Skeletal muscle satellite cell (primary cell): ENCODE measurements at regions not wholly inside any gene's neighbourhood (a gene's known extent, or its start where the extent isn't known, plus 50 kb on each side); places are given as distances from the start of the nearest gene placed in this dataset.

Experiments
- H3K27me3 ChIP-seq: 2 replicates; pipeline ENCODE4 v1.7.0; 2013; ENCODE audit warnings: low read length; ENCODE audit not compliant: control insufficient read depth, insufficient read depth
- H3K36me3 ChIP-seq: 2 replicates; pipeline ENCODE4 v1.7.0; 2013; ENCODE audit warnings: mild to moderate bottlenecking, control low read depth, low read length; ENCODE audit not compliant: insufficient read depth
- H3K4me1 ChIP-seq: 2 replicates; pipeline ENCODE4 v1.7.0; 2013; ENCODE audit warnings: low read length; ENCODE audit not compliant: control insufficient read depth, insufficient read depth
- H3K4me2 ChIP-seq: 2 replicates; pipeline ENCODE4 v1.7.0; 2013; ENCODE audit warnings: mild to moderate bottlenecking, low read length
- H3K4me3 ChIP-seq: 2 replicates; pipeline ENCODE4 v1.7.0; 2013; ENCODE audit warnings: low read length
- H3K9ac ChIP-seq: 2 replicates; pipeline ENCODE4 v1.7.0; 2013; ENCODE audit warnings: mild to moderate bottlenecking, low read depth, low read length, moderate library complexity
- H3K9me3 ChIP-seq: replicated peaks from 2 replicates; pipeline ENCODE4 v1.7.0; 2013; ENCODE audit warnings: mild to moderate bottlenecking, control low read depth, low read length

- H3K27me3 ChIP-seq = peaks cover 6% of the 10 kb centered on the region
- no peaks in the 10 kb centered on the region for H3K36me3 ChIP-seq
- H3K4me1 ChIP-seq = peaks cover under 1% of the 10 kb centered on the region
- no peak overlapping the region for H3K4me2 ChIP-seq
- no peak overlapping the region for H3K4me3 ChIP-seq
- H3K9me3 ChIP-seq = no peaks in the 10 kb centered on the region
- H3K9ac ChIP-seq = no peak overlapping the region
These were observed 155.5 kb downstream of the ESM1 start for GRCh38 chr5:54829676-54830535.

- Histone ChIP-seq H3K36me3 (no peaks in the 10 kb centered on the region), H3K4me3 (no peak overlapping the region), H3K4me2 (no peak overlapping the region), H3K9me3 (no peaks in the 10 kb centered on the region), H3K27me3 (peaks cover 6% of the 10 kb centered on the region), H3K9ac (no peak overlapping the region), H3K4me1 (peaks cover 3% of the 10 kb centered on the region)
These were observed 156.3 kb downstream of the ESM1 start for GRCh38 chr5:54829102-54829501.

- Histone ChIP-seq H3K36me3 (no peaks in the 10 kb centered on the region), H3K4me3 (no peak overlapping the region), H3K9me3 (no peaks in the 10 kb centered on the region), H3K27me3 (peaks cover 6% of the 10 kb centered on the region), H3K9ac (no peak overlapping the region), H3K4me1 (peaks cover 11% of the 10 kb centered on the region), H3K4me2 (no peak overlapping the region)
These were observed 157.2 kb downstream of the ESM1 start for GRCh38 chr5:54828151-54828550.

- peaks cover 22% of the 10 kb centered on the region for H3K4me1 ChIP-seq
- no peak overlapping the region for H3K9ac ChIP-seq
- no peaks in the 10 kb centered on the region for H3K27me3 ChIP-seq
- no peak overlapping the region for H3K4me2 ChIP-seq
- no peaks in the 10 kb centered on the region for H3K36me3 ChIP-seq
- H3K4me3 ChIP-seq = no peak overlapping the region
- H3K9me3 ChIP-seq = no peaks in the 10 kb centered on the region
These were observed 160.4 kb downstream of the ESM1 start for GRCh38 chr5:54825005-54825404.

- Histone ChIP-seq H3K4me3 (no peak overlapping the region), H3K36me3 (no peaks in the 10 kb centered on the region), H3K9me3 (no peaks in the 10 kb centered on the region)
These were observed 162.4 kb downstream of the ESM1 start for GRCh38 chr5:54823006-54823405.

GRCh38 chr5:54822324-54822687 is 163.1 kb downstream of the ESM1 start:
- Histone ChIP-seq H3K4me1 (peaks cover 22% of the 10 kb centered on the region), H3K4me3 (no peak overlapping the region), H3K36me3 (no peaks in the 10 kb centered on the region), H3K27me3 (no peaks in the 10 kb centered on the region), H3K4me2 (no peak overlapping the region), H3K9ac (no peak overlapping the region), H3K9me3 (no peaks in the 10 kb centered on the region)

More at GRCh38 chr5:54823006-54823405, 162.4 kb downstream of the ESM1 start:
- no peak overlapping the region for H3K4me2 ChIP-seq
- peaks cover 22% of the 10 kb centered on the region for H3K4me1 ChIP-seq
- H3K27me3 ChIP-seq = no peaks in the 10 kb centered on the region
- no peak overlapping the region for H3K9ac ChIP-seq

GRCh38 chr5:54821445-54822323 is 163.7 kb downstream of the ESM1 start:
- no peaks in the 10 kb centered on the region for H3K36me3 ChIP-seq
- peaks cover 22% of the 10 kb centered on the region for H3K4me1 ChIP-seq
- no peak overlapping the region for H3K4me3 ChIP-seq
- H3K27me3 ChIP-seq = no peaks in the 10 kb centered on the region
- no peak overlapping the region for H3K9ac ChIP-seq
- H3K4me2 ChIP-seq = no peak overlapping the region
- no peaks in the 10 kb centered on the region for H3K9me3 ChIP-seq

GRCh38 chr5:54820346-54821134 is 164.9 kb downstream of the ESM1 start:
- no peak overlapping the region for H3K4me3 ChIP-seq
- H3K9me3 ChIP-seq = no peaks in the 10 kb centered on the region
- no peak overlapping the region for H3K4me2 ChIP-seq
- peaks cover 22% of the 10 kb centered on the region for H3K4me1 ChIP-seq
- no peaks in the 10 kb centered on the region for H3K36me3 ChIP-seq
- no peaks in the 10 kb centered on the region for H3K27me3 ChIP-seq
- no peak overlapping the region for H3K9ac ChIP-seq

- H3K4me1 ChIP-seq = peaks cover 6% of the 10 kb centered on the region
- H3K27me3 ChIP-seq = no peaks in the 10 kb centered on the region
- no peak overlapping the region for H3K9ac ChIP-seq
- H3K4me2 ChIP-seq = no peak overlapping the region
- no peaks in the 10 kb centered on the region for H3K9me3 ChIP-seq
- H3K4me3 ChIP-seq = no peak overlapping the region
- H3K36me3 ChIP-seq = no peaks in the 10 kb centered on the region
These were observed 178.0 kb downstream of the ESM1 start for GRCh38 chr5:54807421-54807820.

- peaks cover 6% of the 10 kb centered on the region for H3K4me1 ChIP-seq
- no peaks in the 10 kb centered on the region for H3K36me3 ChIP-seq
- H3K4me2 ChIP-seq = no peak overlapping the region
- no peaks in the 10 kb centered on the region for H3K27me3 ChIP-seq
- H3K9me3 ChIP-seq = no peaks in the 10 kb centered on the region
- H3K4me3 ChIP-seq = no peak overlapping the region
- no peak overlapping the region for H3K9ac ChIP-seq
These were observed 180.9 kb downstream of the ESM1 start for GRCh38 chr5:54804521-54804920.

GRCh38 chr5:54804086-54804485 is 181.3 kb downstream of the ESM1 start:
- H3K27me3 ChIP-seq = no peaks in the 10 kb centered on the region
- no peaks in the 10 kb centered on the region for H3K9me3 ChIP-seq
- H3K4me2 ChIP-seq = no peak overlapping the region
- no peak overlapping the region for H3K9ac ChIP-seq
- no peak overlapping the region for H3K4me3 ChIP-seq
- peaks cover 6% of the 10 kb centered on the region for H3K4me1 ChIP-seq
- H3K36me3 ChIP-seq = no peaks in the 10 kb centered on the region
